ENCODE measurements at regions not wholly inside any gene's neighbourhood (a gene's known extent, or its start where the extent isn't known, plus 50 kb on each side); places are given as distances from the start of the nearest gene placed in this dataset.
A peak's percentile ranks its signal among the peaks of the same experiment; 100 is the strongest.

GRCh38 chr4:72954811-72955210 is 114.7 kb downstream of the COX18 start:
- no peak for DNase-seq
- Histone ChIP-seq H3K4me3 (ENCODE audit: low read depth, low read length) (no peak overlapping the region), H3K36me3 (replicated peaks) (no peaks in the 10 kb centered on the region), H3K27ac (no peak overlapping the region), H3K27me3 (replicated peaks) (no peaks in the 10 kb centered on the region)
- TF ChIP-seq CTCF (IDR thresholded peaks at IDR 0.05; ENCODE audit: low read depth, low read length, missing control alignments) = no peak
- in situ Hi-C loops (cut with HindIII; ENCODE audit: low pct_ligation_motif_present, low sequenced_read_pairs) = no loop called here

- Histone ChIP-seq H3K27me3 (replicated peaks) (no peaks in the 10 kb centered on the region), H3K27ac (no peak overlapping the region), H3K36me3 (replicated peaks) (no peaks in the 10 kb centered on the region), H3K4me3 (ENCODE audit: low read depth, low read length) (no peak overlapping the region)
- no peak for TF ChIP-seq CTCF (IDR thresholded peaks at IDR 0.05; ENCODE audit: low read depth, low read length, missing control alignments)
- in situ Hi-C loops (cut with HindIII; ENCODE audit: low pct_ligation_motif_present, low sequenced_read_pairs) = no loop called here
- DNase-seq = no peak
Measured at GRCh38 chr4:72953571-72953970, 115.9 kb downstream of the COX18 start.

DNA sequence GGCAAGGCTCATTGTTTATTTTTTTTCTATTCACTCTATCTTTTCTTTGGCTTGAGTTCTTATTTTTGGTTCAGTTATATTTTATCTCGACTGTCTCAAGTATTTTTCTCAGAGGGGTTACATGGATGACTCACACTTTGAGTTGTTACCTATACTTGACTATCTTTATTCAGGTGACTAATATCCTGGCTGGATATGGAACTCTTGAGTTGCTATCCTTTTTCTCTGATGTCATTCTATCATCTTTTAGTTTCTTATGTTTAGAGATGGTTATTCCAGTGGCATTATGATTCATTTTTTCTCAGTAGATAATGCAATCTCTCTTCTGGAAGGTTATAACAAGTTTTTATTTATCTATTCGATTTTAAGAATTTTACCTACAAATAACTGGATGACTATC is 117.9 kb downstream of the COX18 start:
- TF ChIP-seq CTCF (IDR thresholded peaks at IDR 0.05; ENCODE audit: low read depth, low read length, missing control alignments) = no peak
- Histone ChIP-seq H3K4me3 (ENCODE audit: low read depth, low read length) (no peak overlapping the region), H3K36me3 (replicated peaks) (no peaks in the 10 kb centered on the region), H3K27me3 (replicated peaks) (no peaks in the 10 kb centered on the region), H3K27ac (peak overlapping the region; percentile 33)
- DNase-seq = no peak
- in situ Hi-C loops (cut with HindIII; ENCODE audit: low pct_ligation_motif_present, low sequenced_read_pairs) = no loop called here

GRCh38 chr4:72951147-72951546 is 118.4 kb downstream of the COX18 start:
- no peaks in the 10 kb centered on the region for H3K27me3 ChIP-seq (replicated peaks)
- in situ Hi-C loops (cut with HindIII; ENCODE audit: low pct_ligation_motif_present, low sequenced_read_pairs) = no loop called here
- TF ChIP-seq CTCF (IDR thresholded peaks at IDR 0.05; ENCODE audit: low read depth, low read length, missing control alignments) = peak; percentile 48

GRCh38 chr4:72948080-72948479 is 121.4 kb downstream of the COX18 start:
- Histone ChIP-seq H3K4me3 (ENCODE audit: low read depth, low read length) (no peak overlapping the region), H3K27ac (no peak overlapping the region), H3K27me3 (replicated peaks) (no peaks in the 10 kb centered on the region), H3K36me3 (replicated peaks) (no peaks in the 10 kb centered on the region)
- in situ Hi-C loops (cut with HindIII; ENCODE audit: low pct_ligation_motif_present, low sequenced_read_pairs) = no loop called here
- DNase-seq = no peak
- no peak for TF ChIP-seq CTCF (IDR thresholded peaks at IDR 0.05; ENCODE audit: low read depth, low read length, missing control alignments)

More at GRCh38 chr4:72951147-72951546, 118.4 kb downstream of the COX18 start:
- no peak for DNase-seq
- Histone ChIP-seq H3K27ac (no peak overlapping the region), H3K4me3 (ENCODE audit: low read depth, low read length) (no peak overlapping the region), H3K36me3 (replicated peaks) (no peaks in the 10 kb centered on the region)

DNA sequence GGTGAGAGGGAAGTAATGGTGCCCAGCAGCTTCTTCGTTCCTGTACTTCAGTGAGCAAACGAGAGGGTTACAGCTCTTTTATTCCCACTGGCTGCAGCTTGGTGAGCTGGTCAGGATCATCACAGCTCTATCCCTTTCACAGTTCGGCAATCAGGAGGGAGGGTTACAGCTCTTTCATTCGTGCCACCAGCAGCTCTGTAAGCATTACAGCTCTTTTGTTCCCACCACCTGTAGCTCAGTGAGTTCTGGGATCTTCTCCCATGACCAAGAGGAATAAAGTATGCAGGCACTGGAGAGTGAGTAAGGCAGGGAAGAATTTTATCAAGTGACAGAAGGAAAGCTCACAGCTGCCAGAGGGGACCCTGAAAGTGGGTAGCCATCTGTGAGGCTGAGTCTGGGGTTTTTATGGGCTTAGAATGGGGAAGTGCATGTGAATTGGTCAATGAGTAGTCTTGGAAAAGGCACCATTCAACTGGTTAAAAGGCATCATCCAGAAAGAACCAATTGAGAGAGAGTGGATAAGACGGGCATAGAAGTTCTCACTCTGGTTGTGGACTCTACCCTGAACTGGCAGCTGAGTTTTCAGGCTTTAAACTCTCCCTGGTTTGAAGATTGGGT is 123.7 kb downstream of the COX18 start:
- Histone ChIP-seq H3K27me3 (replicated peaks) (no peaks in the 10 kb centered on the region), H3K36me3 (replicated peaks) (no peaks in the 10 kb centered on the region), H3K27ac (no peak overlapping the region), H3K4me3 (ENCODE audit: low read depth, low read length) (no peak overlapping the region)
- no peak for DNase-seq
- in situ Hi-C loops (cut with HindIII; ENCODE audit: low pct_ligation_motif_present, low sequenced_read_pairs) = no loop called here
- no peak for TF ChIP-seq CTCF (IDR thresholded peaks at IDR 0.05; ENCODE audit: low read depth, low read length, missing control alignments)
